ENCODE measurements at regions not wholly inside any gene's neighbourhood (a gene's known extent, or its start where the extent isn't known, plus 50 kb on each side); places are given as distances from the start of the nearest gene placed in this dataset.

GRCh38 chr14:73771848-73772638 lies 57.9 kb upstream of the PNMA1 start:
- no peak for TF ChIP-seq EP300 (IDR thresholded peaks at IDR 0.05)
- TF ChIP-seq POLR2A (IDR thresholded peaks at IDR 0.05): no peak
